ENCODE measurements at regions not wholly inside any gene's neighbourhood (a gene's known extent, or its start where the extent isn't known, plus 50 kb on each side); places are given as distances from the start of the nearest gene placed in this dataset.
"Not testable (repeated sequence)": the region's sequence is repeated elsewhere in the genome, so short reads cannot be mapped to it uniquely, and the experiment has no call there.

DNA sequence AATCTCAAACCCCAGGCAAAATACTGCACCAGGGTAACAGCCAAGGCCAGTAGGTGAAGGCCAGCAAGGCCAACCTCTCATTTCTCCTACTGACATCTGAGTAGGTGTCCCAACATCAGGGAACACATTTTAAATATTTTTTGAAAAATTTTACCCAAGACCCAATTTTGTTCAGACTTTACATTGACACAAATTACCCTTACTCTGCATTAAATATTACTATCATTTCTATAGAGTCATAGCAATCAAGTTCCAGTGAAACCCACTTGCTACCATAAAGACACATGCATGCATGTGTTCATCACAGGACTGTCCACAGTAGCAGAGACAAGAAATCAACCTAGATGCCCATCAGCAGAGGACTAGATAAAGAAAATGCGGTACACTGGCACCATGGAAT, 99.9 kb downstream of the NRN1 start:
- Mint-ChIP-seq H3K36me3 (peaks cover 4% of the 10 kb centered on the region), H3K27me3 (no peaks in the 10 kb centered on the region), H3K4me3 (no peak overlapping the region), H3K9me3 (no peaks in the 10 kb centered on the region), H3K4me1 (no peaks in the 10 kb centered on the region), H3K27ac (no peak overlapping the region)

DNA sequence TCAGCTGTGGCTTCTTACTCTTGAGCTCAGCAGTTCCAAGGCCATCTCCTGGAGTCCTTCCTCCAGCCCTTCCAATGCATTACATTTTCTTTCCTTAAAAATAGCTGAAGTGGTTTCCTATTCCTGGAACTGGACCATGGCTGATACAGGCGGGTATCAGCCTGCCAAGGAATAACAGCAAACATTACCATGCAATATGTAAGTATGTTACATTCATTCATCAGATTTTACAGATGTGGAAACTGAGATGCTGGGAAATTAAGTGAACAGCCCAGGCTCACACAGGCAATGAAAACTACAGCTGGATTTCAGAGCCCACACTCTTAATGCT, 100.4 kb downstream of the NRN1 start:
- Mint-ChIP-seq H3K4me3 (no peak overlapping the region), H3K9me3 (no peaks in the 10 kb centered on the region), H3K36me3 (peaks cover 4% of the 10 kb centered on the region), H3K27me3 (no peaks in the 10 kb centered on the region), H3K27ac (peak overlapping the region in 1 of 3 donors; percentile 67), H3K4me1 (no peaks in the 10 kb centered on the region)

DNA sequence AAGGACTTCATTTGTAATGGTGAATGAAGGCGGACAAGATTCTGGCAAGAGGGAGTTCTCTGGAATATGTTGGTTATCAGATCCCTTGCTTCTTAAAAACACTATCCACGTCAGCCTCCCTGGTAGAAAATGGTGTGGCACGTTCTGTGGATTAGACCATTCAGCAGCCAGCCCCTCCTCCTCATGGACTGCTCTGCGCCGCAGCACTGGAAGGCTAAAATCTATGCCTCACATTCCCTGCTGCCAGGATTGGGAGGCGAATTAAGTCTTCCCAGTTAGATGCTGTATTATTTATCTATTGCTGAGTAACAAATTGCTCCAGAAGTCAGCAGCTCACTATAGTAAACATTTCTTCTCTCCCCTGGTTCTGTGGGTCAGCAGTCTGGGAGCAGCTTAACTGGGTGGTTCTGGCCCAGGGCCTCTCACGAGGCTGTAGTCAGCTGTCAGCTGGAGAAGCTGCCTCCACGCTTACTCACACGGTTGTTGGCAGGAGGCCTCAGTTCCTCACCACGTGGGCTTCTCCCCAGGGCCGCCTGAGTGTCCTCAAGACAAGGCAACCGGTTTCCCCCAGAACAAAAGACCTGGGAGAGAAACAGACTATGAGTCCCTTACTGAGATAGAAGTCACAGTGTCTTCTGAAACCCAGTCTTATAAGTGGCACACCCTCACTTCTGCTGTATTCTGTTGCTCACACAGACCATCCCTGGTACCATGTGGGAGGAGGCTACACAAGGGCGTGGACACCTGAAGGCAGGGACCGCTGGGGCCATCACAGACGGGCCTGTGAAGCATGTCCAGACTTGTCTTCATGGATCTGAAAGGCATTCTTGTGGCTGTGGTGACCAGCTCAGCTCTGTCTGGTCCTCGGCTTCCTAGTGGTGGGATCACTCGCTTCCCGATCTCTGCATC, 101.0 kb downstream of the NRN1 start:
- H3K27me3 Mint-ChIP-seq: no peaks in the 10 kb centered on the region
- H3K4me3 Mint-ChIP-seq: no peak overlapping the region
- no peaks in the 10 kb centered on the region for H3K4me1 Mint-ChIP-seq
- H3K9me3 Mint-ChIP-seq: no peaks in the 10 kb centered on the region
- peak overlapping the region in 2 of 3 donors; percentile 49 to 67 for H3K27ac Mint-ChIP-seq
- peaks cover 8% of the 10 kb centered on the region for H3K36me3 Mint-ChIP-seq

DNA sequence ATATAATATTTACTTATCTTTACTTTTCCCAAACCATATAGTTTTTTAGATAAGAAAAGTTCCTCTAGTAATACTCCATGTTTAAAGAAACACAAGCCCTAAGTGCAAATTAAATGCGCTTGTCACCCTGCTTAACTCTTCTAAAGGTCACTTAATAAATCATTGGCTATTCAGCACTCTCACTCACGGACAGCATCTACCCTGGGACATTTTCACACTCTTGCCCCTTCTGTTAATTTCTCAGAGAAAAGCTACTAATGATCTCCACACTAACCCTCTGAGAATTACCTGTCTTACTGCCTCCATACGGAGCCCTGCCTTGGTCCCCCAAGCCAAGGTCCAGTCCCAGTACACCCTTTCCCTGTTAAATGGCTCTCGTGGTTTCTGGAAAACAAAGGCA, 102.2 kb downstream of the NRN1 start:
- Mint-ChIP-seq H3K9me3 (no peaks in the 10 kb centered on the region), H3K27ac (no peak overlapping the region), H3K36me3 (peaks cover 9% of the 10 kb centered on the region), H3K4me1 (peaks cover 0 to 3% (median 0%) of the 10 kb centered on the region in 3 donors), H3K27me3 (peaks cover 2% of the 10 kb centered on the region), H3K4me3 (no peak overlapping the region)

DNA sequence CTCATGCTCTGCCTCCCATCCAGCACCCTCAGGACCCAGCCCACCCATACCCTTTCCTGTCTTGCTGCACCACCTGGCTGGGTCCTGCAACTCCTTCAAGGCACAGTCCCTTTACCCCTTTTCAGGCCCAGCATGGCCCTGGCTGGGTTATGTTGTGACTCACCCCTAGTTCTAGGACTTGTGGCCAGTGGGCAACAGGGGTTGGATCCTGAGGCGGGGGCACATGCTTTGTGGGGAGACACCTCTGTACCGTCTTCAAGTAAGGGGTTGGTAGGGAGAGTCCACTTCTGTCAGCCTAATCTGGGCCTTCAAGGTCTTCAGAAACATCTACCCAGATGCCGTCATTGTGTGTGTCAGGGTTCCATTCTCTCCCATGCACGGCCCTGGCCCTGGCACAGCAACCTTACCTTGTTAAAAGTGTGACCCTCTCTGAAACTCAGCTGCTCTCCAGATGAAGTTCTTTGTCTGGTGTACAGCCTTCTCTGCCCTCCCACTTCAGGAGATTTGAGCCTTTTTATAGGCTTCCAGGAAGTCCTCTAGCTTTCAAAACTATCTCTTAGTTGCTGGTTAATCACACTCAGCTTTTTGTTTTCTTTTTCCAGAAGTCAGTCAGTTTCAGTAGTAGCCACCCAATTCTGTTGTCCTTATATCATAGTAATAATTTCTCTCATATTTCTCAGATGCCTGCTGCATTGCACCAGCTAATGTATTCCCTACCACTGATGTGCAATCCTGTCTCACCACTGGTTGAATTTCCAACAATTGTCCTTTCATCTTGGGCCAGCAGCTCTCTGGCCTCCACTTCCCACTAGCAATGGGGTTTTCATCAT, 107.3 kb downstream of the NRN1 start:
- no peak overlapping the region for H3K4me3 Mint-ChIP-seq
- no peaks in the 10 kb centered on the region for H3K9me3 Mint-ChIP-seq
- H3K27ac Mint-ChIP-seq: no peak overlapping the region
- H3K27me3 Mint-ChIP-seq: peaks cover 7% of the 10 kb centered on the region
- H3K4me1 Mint-ChIP-seq: peaks cover 0 to 3% (median 0%) of the 10 kb centered on the region in 3 donors
- H3K36me3 Mint-ChIP-seq: peaks cover 10% of the 10 kb centered on the region

DNA sequence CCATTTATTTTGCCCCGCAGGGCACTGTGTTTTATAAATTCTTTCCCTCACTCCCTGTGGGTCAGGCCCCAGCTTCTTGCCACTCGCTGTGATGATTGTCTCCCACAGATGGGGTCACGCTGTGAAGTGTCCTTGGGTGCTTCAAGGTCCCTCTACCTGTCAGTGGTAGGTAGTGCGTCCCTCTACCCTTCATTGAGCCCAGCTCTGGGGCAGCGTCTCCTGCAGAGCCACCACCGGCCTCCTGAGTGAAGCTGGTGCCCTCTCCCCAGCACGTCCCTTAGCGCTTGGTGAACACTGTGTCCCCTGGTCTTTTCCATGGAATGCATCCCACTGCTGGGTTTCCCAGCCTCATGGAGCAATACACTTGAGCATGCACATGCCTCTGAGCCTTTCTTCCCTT, 108.2 kb downstream of the NRN1 start:
- H3K4me3 Mint-ChIP-seq: no peak overlapping the region
- peaks cover 0 to 3% (median 0%) of the 10 kb centered on the region in 3 donors for H3K4me1 Mint-ChIP-seq
- peaks cover 7% of the 10 kb centered on the region for H3K27me3 Mint-ChIP-seq

DNA sequence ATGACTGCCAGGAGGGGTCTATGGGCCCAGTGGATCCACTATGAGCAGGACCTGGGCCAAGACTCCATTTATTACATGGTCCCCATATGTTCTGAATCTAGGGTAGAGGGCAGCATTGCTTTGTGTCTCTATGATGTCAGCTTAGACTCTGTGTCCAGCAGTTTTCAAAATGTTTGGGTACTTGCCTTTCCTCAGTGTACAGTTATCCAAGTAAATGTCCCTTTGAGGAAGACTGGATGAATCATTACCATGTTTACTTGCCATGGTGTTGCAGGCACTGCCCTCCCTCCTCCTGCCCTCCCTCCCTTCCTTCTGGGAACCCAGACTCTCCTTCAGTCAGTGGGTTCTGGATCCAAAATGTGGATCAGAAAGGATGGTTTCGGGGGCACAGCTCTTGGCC, 108.6 kb downstream of the NRN1 start:
- no peaks in the 10 kb centered on the region for H3K9me3 Mint-ChIP-seq
- H3K36me3 Mint-ChIP-seq: peaks cover 9% of the 10 kb centered on the region
- no peak overlapping the region for H3K27ac Mint-ChIP-seq
- no peak overlapping the region for H3K4me3 Mint-ChIP-seq
- H3K27me3 Mint-ChIP-seq: peaks cover 7% of the 10 kb centered on the region
- peaks cover 0 to 3% (median 1%) of the 10 kb centered on the region in 3 donors for H3K4me1 Mint-ChIP-seq

More for the DNA sequence above, 108.2 kb downstream of the NRN1 start:
- Mint-ChIP-seq H3K9me3 (no peaks in the 10 kb centered on the region), H3K27ac (no peak overlapping the region), H3K36me3 (peaks cover 10% of the 10 kb centered on the region)

DNA sequence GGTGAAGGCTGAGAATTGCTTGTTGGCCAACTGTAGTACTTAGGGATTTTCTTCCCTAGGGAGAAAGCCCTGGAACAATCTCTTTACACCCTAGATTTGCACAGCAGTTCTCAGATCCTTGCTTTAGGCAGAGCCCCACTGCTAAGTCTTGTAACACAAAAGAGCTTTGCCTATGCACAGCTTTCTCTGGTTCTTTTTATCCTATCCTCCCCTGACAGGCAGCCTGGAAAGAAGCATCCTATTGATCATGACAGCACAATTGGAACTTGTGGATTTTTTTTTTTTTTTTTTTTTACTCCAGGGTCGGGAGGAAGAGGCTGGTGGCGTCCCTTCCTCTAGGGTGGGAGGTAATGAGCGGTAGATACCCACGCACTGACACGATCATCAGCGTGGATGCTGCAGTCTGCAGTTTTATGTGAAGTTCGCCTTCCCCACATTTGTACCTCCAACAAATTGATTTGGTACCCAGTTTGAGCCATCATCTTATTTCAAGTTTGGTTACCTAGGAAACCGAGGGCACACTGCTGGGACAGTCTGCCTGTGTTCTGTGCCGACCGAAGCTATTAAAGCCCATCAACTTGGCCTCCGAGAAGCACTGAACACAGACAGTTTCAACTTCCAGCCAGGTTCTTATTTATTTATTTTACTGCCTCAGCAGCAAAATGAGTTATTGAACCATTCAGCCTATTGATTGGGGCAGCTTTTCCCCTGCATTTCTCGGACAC, 110.1 kb downstream of the NRN1 start:
- Mint-ChIP-seq H3K27ac (no peak overlapping the region), H3K4me1 (peaks cover 1 to 3% (median 3%) of the 10 kb centered on the region in 3 donors), H3K4me3 (no peak overlapping the region), H3K9me3 (no peaks in the 10 kb centered on the region), H3K27me3 (peaks cover 7% of the 10 kb centered on the region), H3K36me3 (peaks cover 9% of the 10 kb centered on the region)

DNA sequence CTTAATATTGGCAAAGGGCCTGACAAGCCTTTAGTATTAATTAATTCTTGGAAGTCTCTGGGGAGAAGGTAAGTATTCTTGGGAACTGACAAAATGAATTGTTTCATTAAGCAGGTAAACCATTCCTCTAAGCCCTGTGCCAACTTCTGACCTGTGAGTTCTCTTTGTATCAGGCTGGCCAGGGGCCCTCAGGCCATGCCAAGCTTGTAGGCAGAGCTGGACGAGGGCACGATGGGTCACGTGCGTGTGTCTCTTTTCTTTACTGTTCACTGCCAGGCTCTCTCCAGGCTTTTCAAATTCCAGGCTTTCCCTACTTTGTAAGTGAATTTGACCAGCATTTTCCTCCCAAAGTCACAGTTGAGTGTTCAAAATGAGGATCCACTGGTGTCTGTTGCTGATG, 112.4 kb downstream of the NRN1 start:
- H3K27me3 Mint-ChIP-seq: peaks cover 5% of the 10 kb centered on the region
- H3K9me3 Mint-ChIP-seq: peaks cover 0 to 1% (median 0%) of the 10 kb centered on the region in 3 donors
- H3K36me3 Mint-ChIP-seq: peaks cover 3% of the 10 kb centered on the region
- no peak overlapping the region for H3K27ac Mint-ChIP-seq
- peak overlapping the region in 1 of 4 donors; percentile 36 for H3K4me3 Mint-ChIP-seq
- H3K4me1 Mint-ChIP-seq: peaks cover 0 to 3% (median 1%) of the 10 kb centered on the region in 3 donors

DNA sequence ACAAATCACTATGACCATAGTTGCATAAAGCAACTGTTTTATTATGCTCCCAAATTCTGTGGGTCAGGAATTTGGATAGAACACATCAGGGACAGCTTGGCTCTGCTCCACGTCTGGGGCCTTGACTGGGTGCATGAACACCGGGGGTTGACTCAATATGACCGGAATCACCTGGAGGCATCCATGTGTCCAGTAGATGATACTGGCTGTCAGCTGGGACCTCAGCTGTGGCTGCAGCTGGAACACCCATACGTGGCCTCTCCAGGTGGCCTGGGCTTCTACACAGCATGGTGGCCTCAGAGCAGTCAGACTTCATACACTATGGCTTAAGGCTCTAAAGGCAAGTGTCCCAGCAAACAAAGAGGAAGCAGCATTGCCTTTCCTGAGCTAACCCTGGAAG, 113.4 kb downstream of the NRN1 start:
- Mint-ChIP-seq H3K4me3 (peak overlapping the region in 1 of 4 donors; percentile 42), H3K27me3 (peaks cover 3% of the 10 kb centered on the region), H3K4me1 (peaks cover 0 to 3% (median 1%) of the 10 kb centered on the region in 3 donors), H3K9me3 (peaks cover 0 to 1% (median 0%) of the 10 kb centered on the region in 3 donors), H3K27ac (no peak overlapping the region), H3K36me3 (peaks cover 3% of the 10 kb centered on the region)

DNA sequence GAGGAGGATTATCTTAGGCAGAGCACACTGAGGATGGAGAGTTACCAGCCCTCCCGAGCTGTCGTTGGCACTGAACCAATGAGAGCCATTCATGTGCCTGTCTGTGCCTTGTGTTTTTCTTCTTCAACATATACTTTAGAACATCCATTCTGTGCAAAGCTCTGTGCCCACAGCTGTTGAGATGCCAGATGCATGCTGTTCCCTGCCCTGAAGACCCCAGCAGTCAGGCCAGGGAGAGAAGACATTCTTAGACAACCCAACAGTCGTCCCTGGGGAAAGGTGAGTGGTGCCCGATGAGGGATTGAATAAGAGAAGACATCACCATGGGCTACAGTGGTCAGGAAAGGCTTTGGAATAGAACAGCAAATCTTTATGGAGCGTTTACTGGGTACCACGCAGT, 114.1 kb downstream of the NRN1 start:
- H3K4me3 Mint-ChIP-seq: peak overlapping the region in 3 of 4 donors; percentile 85 to 96 (median 95)
- H3K27ac Mint-ChIP-seq: peak overlapping the region; percentile 94 to 98 (median 94)
- peaks cover 1% of the 10 kb centered on the region for H3K36me3 Mint-ChIP-seq
- H3K27me3 Mint-ChIP-seq: peaks cover 3% of the 10 kb centered on the region
- peaks cover 0 to 1% (median 0%) of the 10 kb centered on the region in 3 donors for H3K9me3 Mint-ChIP-seq
- peaks cover 0 to 3% (median 1%) of the 10 kb centered on the region in 3 donors for H3K4me1 Mint-ChIP-seq

DNA sequence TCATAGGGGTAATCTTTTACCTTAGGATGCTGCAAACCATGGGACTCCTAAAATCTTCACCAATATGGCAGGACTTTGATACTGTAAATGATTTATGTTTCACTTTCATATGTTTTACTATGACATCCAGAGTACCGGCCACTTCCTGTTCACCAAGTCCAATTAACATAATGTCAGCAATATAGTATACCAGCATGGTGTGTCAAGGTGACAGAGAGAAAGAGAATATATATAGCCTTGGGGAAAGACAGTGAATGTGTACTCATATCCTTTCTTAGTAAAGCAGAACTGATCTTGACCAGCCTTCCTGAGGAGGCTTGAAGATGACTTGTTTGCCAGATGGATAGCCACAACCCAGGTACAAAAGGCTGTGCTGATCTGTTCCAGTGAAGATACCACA, 127.9 kb downstream of the NRN1 start:
- Mint-ChIP-seq H3K9me3 (no peaks in the 10 kb centered on the region), H3K36me3 (no peaks in the 10 kb centered on the region), H3K4me3 (no peak overlapping the region), H3K27me3 (peaks cover 2% of the 10 kb centered on the region), H3K4me1 (peaks cover 0 to 3% (median 0%) of the 10 kb centered on the region in 3 donors), H3K27ac (no peak overlapping the region)

DNA sequence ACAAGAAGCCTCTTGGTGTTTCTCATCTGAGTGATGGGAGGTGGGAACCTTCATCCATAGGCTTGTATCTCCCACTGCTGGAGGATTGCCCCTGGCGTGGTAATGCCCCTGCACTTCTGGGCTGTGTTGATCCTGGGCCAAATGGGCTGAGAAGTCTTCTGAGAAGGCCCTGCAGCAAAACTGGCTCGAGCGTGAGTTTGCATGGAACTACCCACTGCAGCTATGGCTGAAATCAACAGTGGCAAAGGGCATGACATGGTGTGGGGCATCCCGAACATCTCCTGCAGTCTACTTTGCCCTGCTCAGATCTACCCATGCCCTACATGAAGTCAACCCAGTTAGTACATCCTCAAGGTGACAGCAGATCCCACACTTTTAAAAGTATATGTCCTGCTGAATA, 130.6 kb downstream of the NRN1 start:
- H3K9me3 Mint-ChIP-seq: peaks cover 0 to 10% (median 2%) of the 10 kb centered on the region in 3 donors
- H3K36me3 Mint-ChIP-seq: peaks cover 3% of the 10 kb centered on the region
- no peak overlapping the region for H3K4me3 Mint-ChIP-seq
- no peak overlapping the region for H3K27ac Mint-ChIP-seq
- no peaks in the 10 kb centered on the region for H3K27me3 Mint-ChIP-seq
- H3K4me1 Mint-ChIP-seq: peaks cover 0 to 3% (median 0%) of the 10 kb centered on the region in 3 donors

DNA sequence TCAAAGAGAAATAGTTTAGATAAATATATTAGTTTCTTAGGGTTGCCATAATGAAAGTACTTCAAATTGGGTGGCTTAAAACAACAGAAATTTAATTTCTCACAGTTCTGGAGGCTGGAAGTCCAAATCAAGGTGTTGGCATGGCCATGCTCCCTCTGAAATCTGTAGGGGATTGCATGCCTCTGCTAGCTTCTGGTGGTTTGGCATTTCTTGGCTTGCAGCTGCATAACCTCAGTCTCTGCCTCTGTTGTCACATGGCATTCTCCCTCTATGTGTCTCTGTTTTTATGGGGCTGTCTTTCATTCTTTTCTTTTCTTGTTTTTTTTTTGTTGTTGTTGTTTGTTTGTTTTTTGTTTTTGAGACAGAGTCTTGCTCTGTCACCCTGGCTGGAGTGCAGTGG, 132.7 kb downstream of the NRN1 start:
- not testable (repeated sequence) for H3K4me1 Mint-ChIP-seq, H3K36me3 Mint-ChIP-seq, H3K4me3 Mint-ChIP-seq, H3K27ac Mint-ChIP-seq, H3K27me3 Mint-ChIP-seq
- H3K9me3 Mint-ChIP-seq: peaks cover 0 to 11% (median 5%) of the 10 kb centered on the region in 3 donors

DNA sequence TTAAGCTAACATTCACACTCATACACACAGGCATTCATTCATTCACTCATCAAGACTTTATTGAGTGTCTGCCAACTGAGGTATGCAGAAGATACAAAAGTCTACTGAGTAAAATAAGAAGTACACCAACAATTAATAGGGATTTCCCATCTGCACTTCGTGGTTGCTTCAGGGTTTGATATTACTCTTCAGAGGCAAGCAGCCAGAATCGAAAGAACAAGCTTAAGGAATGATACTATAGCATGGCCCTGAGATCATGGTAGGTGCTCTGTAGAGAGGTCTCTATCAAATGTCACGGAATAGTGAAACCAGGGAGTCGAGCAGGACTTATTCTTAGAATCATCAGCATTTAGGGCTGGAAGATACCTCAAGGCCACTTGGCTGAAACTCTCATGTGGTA, 135.4 kb downstream of the NRN1 start:
- Mint-ChIP-seq H3K9me3 (peaks cover 0 to 11% (median 5%) of the 10 kb centered on the region in 3 donors), H3K27ac (no peak overlapping the region), H3K4me1 (peaks cover 10 to 17% (median 13%) of the 10 kb centered on the region in 3 donors), H3K27me3 (no peaks in the 10 kb centered on the region), H3K4me3 (no peak overlapping the region), H3K36me3 (peaks cover 4% of the 10 kb centered on the region)

All from IgD-negative memory B cell (primary cell).